Suprapubic skin (tissue), 4 donors: ENCODE measurements at regions not wholly inside any gene's neighbourhood (a gene's known extent, or its start where the extent isn't known, plus 50 kb on each side); places are given as distances from the start of the nearest gene placed in this dataset.

Experiments used
- DNase-seq, 2 donors: peaks; one replicate each; pipeline ENCODE4 v3.0.0-alpha.2; 2019; ENCODE audit warnings: low spot score in 2 of 2
- H3K27ac ChIP-seq: fragments of 200-600 bp; sonication (generic); one replicate; pipeline ENCODE4 v1.5.1; 2019
- H3K27me3 ChIP-seq: fragments of 200-600 bp; sonication (generic); one replicate; pipeline ENCODE4 v1.5.1; 2019
- H3K36me3 ChIP-seq: fragments of 200-600 bp; sonication (generic); one replicate; pipeline ENCODE4 v1.5.1; 2019
- H3K4me1 ChIP-seq: fragments of 200-600 bp; sonication (generic); one replicate; pipeline ENCODE4 v1.5.1; 2019
- H3K4me3 ChIP-seq: fragments of 200-600 bp; sonication (generic); one replicate; pipeline ENCODE4 v1.5.1; 2019; ENCODE audit warnings: mild to moderate bottlenecking
- H3K9me3 ChIP-seq: fragments of 200-600 bp; sonication (generic); one replicate; pipeline ENCODE4 v1.5.1; 2019
- EP300 ChIP-seq: sonication (generic); formaldehyde crosslinking; IDR thresholded peaks from one replicate; pipeline ENCODE4 v1.6.1; 2017; ENCODE audit warnings: antibody characterized with exemption
- POLR2A ChIP-seq, 2 donors: fragments of 450-650 bp; IDR thresholded peaks; one replicate each; pipeline ENCODE4 v1.6.1; 2017; ENCODE audit warnings: antibody characterized with exemption in 2 of 2, mild to moderate bottlenecking in 2 of 2, moderate library complexity in 2 of 2
- POLR2AphosphoS5 ChIP-seq, 3 donors: sonication (generic); formaldehyde crosslinking; IDR thresholded peaks; one replicate each; pipeline ENCODE4 v1.6.1; 2017; ENCODE audit warnings: antibody characterized with exemption in 3 of 3
- WGBS: methylation state at CpG from one replicate; pipeline ENCODE4 v1.1.5; 2018; 5-methylcytosine and 5-hydroxymethylcytosine counted together
- TF ChIP-seq, protein P1 (sequence below), 2 donors: fragments of 200-600 bp in 1 of 2; fragments of 450-650 bp in 1 of 2; sonication (generic) in 1 of 2; IDR thresholded peaks; one replicate each; pipeline ENCODE4 v1.5.1; 2016 to 2019; ENCODE audit warnings: antibody characterized with exemption in 2 of 2, mild to moderate bottlenecking in 1 of 2, moderate library complexity in 1 of 2

DNA sequence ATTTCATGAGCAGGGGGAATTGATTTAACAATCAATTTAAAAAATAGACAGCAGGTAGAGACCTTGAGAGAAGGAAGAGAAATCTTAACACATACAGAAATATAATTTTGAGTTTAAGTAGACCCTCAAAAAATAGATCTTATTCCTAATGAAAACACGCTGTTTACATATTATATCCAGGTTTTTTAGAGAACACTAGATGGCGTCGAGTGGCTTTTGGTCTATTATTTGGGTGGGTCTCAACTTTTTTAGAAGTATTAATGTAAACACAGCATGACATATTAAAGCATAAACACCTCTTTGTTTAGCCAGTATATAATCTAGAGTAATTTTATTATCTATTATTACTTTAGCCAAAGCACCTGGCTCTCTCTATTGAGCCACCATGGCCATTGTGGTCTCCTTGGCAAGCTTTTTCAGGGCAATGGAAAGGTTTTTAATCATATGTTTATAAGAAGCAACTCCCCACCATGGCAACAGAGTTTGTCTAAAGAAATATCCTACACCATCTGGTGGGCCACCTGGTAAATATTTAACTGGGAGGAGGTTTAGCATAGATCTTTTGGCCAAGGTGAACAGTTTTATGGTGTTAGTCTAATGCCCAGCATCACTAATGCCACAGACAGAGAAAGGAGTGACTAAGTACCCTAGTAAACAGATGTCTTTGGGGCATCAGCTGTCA, 59.7 kb upstream of the PRSS1 start:
- no peak overlapping the region for H3K4me3 ChIP-seq
- no peaks in the 10 kb centered on the region for H3K27me3 ChIP-seq
- H3K4me1 ChIP-seq = no peaks in the 10 kb centered on the region
- 68% methylated on average over 3 of the region's 3 CpGs for WGBS
- TF ChIP-seq POLR2AphosphoS5 (IDR thresholded peaks at IDR 0.05) (no peak), EP300 (no peak), POLR2A (IDR thresholded peaks at IDR 0.05) (no peak)
- TF ChIP-seq, protein P1, sequence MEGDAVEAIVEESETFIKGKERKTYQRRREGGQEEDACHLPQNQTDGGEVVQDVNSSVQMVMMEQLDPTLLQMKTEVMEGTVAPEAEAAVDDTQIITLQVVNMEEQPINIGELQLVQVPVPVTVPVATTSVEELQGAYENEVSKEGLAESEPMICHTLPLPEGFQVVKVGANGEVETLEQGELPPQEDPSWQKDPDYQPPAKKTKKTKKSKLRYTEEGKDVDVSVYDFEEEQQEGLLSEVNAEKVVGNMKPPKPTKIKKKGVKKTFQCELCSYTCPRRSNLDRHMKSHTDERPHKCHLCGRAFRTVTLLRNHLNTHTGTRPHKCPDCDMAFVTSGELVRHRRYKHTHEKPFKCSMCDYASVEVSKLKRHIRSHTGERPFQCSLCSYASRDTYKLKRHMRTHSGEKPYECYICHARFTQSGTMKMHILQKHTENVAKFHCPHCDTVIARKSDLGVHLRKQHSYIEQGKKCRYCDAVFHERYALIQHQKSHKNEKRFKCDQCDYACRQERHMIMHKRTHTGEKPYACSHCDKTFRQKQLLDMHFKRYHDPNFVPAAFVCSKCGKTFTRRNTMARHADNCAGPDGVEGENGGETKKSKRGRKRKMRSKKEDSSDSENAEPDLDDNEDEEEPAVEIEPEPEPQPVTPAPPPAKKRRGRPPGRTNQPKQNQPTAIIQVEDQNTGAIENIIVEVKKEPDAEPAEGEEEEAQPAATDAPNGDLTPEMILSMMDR (IDR thresholded peaks at IDR 0.05) = no peak
- H3K9me3 ChIP-seq = no peaks in the 10 kb centered on the region
- no peak overlapping the region for H3K27ac ChIP-seq
- DNase-seq = no peak
- H3K36me3 ChIP-seq = no peaks in the 10 kb centered on the region

DNA sequence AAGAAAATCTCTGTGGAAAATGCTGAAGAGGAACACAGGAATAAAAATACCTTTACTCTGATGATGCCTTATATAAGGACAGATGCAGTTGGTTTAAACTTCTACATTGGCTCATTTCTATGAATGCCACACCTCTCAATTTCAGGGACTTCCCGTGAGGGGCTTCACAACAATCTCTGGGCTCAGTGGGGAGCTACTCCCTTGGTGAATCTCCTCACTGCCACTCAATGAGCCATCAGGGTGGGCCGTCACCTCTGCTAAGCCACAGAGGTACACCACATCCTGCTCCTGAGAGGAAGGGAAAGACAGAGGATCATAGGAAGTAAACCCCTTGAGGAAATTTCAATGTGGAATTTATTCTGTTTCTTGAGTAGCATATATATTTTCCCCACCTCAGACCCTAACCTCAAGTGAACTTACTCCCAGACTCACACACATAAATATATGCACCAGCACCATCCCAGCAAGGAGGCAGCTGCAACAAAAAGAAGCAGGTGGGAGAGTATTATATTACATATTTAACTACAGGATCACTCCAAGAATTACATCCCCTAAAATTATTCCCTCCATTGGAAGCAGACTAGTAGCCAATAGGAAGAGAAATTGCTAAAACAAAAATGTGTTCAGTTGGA, 63.3 kb upstream of the PRSS1 start:
- TF ChIP-seq POLR2A (IDR thresholded peaks at IDR 0.05) = no peak
- TF ChIP-seq, protein P1 (IDR thresholded peaks at IDR 0.05) = no peak
- Histone ChIP-seq H3K27ac (no peak overlapping the region), H3K4me1 (no peaks in the 10 kb centered on the region), H3K4me3 (no peak overlapping the region), H3K36me3 (no peaks in the 10 kb centered on the region), H3K27me3 (no peaks in the 10 kb centered on the region), H3K9me3 (no peaks in the 10 kb centered on the region)
- no peak for DNase-seq
- 46% methylated on average over 2 of the region's 2 CpGs for WGBS

DNA sequence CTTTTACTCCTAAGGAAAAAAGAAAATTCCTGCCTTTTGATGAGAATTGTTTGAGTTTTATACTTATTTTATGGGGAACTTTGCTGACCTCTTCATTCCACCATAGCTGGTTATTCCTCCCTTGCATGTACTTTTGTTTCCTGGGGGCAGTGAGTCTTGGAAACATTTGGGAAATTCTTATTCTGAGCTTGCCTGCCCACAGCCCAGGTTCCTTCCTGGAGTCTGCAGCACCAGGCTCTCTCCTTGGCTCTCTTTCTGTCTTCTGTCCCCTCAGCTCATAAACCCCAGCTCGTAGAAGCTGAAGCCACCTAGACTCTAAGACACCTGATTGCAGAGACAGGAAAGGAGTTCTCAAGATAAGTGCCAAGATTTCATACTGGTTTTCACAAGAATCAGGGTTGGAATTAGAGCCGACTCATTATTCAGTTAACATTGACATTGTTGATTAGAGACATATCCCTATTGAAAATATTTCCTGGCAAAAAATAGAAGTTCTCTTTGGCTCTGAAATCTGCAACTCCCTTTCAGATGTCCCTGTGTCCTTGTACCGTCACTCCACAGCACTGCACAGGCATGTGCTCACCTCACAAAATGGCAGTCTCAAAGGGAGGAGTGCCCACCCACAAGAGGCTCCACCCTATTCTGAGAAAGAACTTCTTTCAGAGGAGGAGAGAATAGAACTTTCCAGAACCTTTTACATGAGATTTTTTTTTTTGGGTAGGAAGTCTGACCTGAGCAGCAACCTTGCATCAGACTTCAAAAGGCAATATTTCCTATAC, 67.8 kb upstream of the PRSS1 start:
- Histone ChIP-seq H3K27me3 (no peaks in the 10 kb centered on the region), H3K27ac (no peak overlapping the region), H3K9me3 (no peaks in the 10 kb centered on the region), H3K36me3 (no peaks in the 10 kb centered on the region), H3K4me3 (no peak overlapping the region), H3K4me1 (no peaks in the 10 kb centered on the region)
- DNase-seq = no peak
- WGBS = 88% methylated on average over 3 of the region's 3 CpGs
- TF ChIP-seq, protein P1 (IDR thresholded peaks at IDR 0.05) = no peak
- TF ChIP-seq POLR2A (IDR thresholded peaks at IDR 0.05) = no peak
- no peak for TF ChIP-seq EP300
- no peak for TF ChIP-seq POLR2AphosphoS5 (IDR thresholded peaks at IDR 0.05)

GRCh38 chr7:142671506-142671905, 77.8 kb upstream of the PRSS1 start:
- 77% methylated on average over 2 of the region's 2 CpGs for WGBS
- H3K9me3 ChIP-seq = no peaks in the 10 kb centered on the region
- no peaks in the 10 kb centered on the region for H3K27me3 ChIP-seq
- no peak overlapping the region for H3K4me3 ChIP-seq
- DNase-seq = no peak
- no peaks in the 10 kb centered on the region for H3K4me1 ChIP-seq
- TF ChIP-seq EP300 (no peak), POLR2A (IDR thresholded peaks at IDR 0.05) (no peak), POLR2AphosphoS5 (IDR thresholded peaks at IDR 0.05) (no peak)
- TF ChIP-seq, protein P1 (IDR thresholded peaks at IDR 0.05) = no peak
- H3K36me3 ChIP-seq = no peaks in the 10 kb centered on the region
- H3K27ac ChIP-seq = no peak overlapping the region

DNA sequence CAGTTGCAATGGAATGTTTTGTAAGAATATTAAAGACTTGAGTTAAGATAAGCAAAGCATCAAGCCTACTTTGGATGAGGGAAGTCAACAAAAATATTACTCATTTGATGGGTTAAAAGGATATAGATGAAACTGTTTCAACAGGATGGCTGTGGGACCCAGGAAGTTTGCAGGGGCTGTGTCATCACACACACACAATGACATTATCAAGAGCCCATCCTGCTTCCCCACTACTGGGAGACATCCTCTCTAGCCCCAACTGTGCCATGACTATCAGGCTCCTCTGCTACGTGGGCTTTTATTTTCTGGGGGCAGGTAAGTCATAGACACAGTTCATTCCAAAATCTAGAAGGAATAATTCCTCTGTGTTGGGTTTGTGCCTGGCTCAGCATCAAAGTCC, 78.8 kb upstream of the PRSS1 start:
- no peaks in the 10 kb centered on the region for H3K36me3 ChIP-seq
- WGBS = 57% methylated on average over 1 of the region's 1 CpG
- H3K27me3 ChIP-seq = no peaks in the 10 kb centered on the region
- no peak for DNase-seq
- no peak overlapping the region for H3K27ac ChIP-seq
- no peaks in the 10 kb centered on the region for H3K4me1 ChIP-seq
- H3K9me3 ChIP-seq = no peaks in the 10 kb centered on the region
- TF ChIP-seq POLR2A (IDR thresholded peaks at IDR 0.05) (no peak), EP300 (no peak)
- H3K4me3 ChIP-seq = no peak overlapping the region
